ENCODE measurements at regions not wholly inside any gene's neighbourhood (a gene's known extent, or its start where the extent isn't known, plus 50 kb on each side); places are given as distances from the start of the nearest gene placed in this dataset.

DNA sequence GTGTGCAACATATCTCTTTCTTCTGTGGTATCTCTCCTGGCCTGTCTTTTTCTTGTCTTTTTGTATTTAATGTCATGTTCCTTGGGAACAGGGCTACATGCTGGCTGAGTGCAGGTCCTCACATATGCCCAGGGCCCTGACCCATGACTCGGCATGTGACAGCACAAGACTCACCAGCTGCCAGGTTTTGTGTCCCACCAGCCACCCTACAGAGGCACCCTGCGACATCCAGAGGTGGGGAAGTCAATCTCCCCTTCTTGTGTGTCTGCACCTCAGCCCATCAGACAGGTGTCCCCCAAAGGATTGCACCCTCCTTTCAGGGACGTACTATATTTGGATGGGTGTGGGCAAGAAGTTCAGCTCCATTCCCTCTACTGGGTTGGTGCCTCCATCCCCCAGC lies 576.3 kb downstream of the RNF144B start:
- no peak for DNase-seq (ENCODE audit: low spot score)

- DNase-seq (ENCODE audit: low spot score): no peak
Measured at GRCh38 chr6:18973251-18973650, 586.1 kb downstream of the RNF144B start.

- no peak for DNase-seq (ENCODE audit: low spot score)
Measured at GRCh38 chr6:18976091-18976490, 588.9 kb downstream of the RNF144B start.

- no peak for DNase-seq (ENCODE audit: low spot score)
Measured at GRCh38 chr6:18976966-18977365, 589.8 kb downstream of the RNF144B start.

DNA sequence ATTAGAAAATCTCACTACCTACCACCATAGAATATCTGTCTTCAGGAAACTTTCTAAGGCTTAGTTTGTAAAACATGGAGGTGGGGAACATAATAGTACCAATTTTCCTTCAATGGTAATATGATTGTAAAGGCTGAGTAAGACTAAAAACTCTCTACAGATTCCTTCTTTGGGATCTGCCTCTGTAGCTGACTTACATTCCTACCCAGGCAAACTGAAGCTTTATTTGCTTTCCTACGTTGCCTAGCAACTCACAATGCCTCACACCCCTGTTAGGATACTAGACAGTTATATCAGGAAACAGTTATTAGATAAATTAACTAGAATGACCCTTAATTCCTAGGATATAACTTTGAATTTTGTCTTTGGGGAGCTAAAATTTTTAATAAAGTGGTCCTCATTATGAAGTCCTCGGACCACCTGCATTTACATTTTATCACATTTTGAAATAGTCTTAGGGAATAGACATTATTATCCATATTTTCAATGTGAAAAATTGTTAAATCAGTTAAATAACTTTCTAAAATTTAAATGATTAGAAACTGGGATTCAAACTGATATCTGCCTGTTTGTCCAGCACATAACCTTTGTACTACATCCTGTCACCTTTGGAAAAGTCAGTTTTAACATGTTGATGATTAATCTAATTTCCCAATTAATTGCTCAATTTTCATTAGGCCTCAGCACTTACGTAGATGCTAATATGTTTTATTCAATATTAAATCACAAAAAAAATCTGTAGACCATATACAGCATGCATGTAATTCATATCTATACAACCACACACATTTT lies 591.4 kb downstream of the RNF144B start:
- peak; percentile 1 for DNase-seq (ENCODE audit: low spot score)

- DNase-seq (ENCODE audit: low spot score): no peak
Measured at GRCh38 chr6:18985061-18985460, 597.9 kb downstream of the RNF144B start.

DNA sequence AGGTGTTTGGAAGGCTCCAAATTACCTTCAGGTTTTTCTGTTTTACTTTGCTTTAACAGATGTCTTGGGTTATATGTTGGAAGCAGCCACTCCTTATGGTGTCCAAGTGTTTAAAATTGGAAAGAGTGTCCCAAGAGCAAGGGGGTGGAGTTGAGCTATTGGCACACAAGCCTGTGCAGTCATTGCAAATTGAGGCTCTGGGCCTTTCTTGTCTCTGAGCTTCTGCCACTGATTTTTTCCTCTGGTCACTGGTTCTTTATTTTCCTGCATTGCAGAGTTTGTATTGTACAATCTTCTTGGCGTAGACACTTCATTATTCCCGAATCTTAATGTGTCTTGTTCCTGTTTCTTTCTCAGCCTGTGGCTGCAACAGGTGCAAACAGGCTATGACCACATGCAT lies 598.8 kb downstream of the RNF144B start:
- no peak for DNase-seq (ENCODE audit: low spot score)

- no peak for DNase-seq (ENCODE audit: low spot score)
Measured at GRCh38 chr6:18988636-18989035, 601.5 kb downstream of the RNF144B start.

DNA sequence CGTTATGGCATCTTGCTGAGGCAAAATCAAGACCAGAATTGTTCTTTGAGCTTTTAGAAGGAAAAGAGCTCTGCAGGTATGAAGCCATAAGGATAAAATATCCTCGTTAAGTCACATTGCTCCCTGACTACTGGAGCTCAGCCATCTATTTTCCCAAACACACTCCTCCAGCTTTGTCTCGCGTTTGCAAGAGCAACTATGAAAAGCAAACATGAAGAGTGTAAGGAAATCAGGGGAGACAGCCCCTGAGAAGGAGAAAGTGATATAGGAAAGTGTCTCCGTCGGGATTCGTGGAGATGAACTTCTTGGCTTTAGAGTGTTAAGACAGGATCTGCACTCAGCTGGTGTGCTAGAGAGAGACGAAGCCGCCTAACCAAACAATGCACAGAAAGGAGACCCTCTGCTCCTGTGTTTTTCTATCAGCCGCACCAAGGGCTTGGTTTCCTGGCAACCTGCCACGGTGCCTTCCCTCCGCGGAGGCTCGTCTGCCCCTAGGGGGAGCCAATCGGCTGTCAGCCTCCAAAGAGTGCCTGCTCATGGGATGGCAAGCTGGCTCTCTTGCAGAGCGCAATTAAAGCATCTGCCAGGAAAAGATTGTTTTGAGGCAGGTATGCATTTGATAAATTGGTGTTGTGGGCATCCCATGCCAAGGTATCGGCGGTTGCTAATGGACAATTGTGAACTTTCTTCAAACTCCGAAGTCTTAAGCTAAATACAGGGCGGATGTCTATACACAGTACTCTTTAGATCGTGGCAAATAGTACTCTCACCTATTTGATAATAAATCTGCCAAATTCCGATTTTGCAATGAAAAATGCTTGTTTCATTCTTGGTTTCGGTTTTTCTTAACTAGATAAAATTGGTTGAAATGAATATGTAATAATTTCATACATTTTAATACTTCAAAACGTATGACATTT lies 603.2 kb downstream of the RNF144B start:
- peak; percentile 49 for DNase-seq (ENCODE audit: low spot score)

DNA sequence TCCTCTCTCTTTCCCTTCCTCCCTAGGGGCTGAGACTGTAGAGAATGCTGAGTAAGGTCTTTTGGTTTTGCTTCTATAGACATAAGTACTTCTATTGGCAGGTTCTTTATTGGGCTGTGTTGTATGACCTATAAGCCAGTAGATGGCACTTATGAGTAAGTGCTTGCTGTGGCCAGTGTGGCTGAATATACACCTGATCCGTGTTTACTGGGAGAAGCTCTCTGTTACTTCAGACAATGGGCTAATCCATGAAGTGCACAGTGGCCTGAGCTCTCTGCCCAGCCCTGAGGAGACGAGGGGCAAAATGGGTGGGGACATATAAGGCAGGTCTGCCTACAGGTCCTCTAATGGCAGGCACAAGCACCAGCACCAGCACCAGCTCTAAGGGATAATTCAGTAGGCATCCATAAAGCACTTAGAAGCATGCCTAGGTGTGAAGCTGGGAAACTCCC lies 610.3 kb downstream of the RNF144B start:
- peak; percentile 13 for DNase-seq (ENCODE audit: low spot score)

- DNase-seq (ENCODE audit: low spot score): no peak
Measured at GRCh38 chr6:19002976-19003560, 615.9 kb downstream of the RNF144B start.

DNA sequence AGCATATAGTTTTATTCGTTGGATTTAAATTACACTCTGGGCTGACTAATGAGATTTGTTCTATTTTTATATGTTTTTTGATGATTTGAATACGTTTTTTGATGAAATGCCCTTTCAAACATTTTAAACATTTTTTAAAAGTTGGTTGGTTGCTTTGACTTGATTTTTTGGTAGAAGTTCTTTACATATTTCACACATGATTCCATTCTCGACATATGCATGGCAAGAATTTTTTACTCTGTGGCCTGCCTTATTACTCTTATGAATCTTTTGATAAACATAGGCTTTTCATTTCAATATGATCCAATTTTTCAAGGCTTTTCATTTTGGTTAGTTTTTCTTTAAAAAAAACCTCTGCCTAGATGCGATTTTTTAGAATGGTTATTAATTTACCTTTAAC lies 617.0 kb downstream of the RNF144B start:
- no peak for DNase-seq (ENCODE audit: low spot score)

DNA sequence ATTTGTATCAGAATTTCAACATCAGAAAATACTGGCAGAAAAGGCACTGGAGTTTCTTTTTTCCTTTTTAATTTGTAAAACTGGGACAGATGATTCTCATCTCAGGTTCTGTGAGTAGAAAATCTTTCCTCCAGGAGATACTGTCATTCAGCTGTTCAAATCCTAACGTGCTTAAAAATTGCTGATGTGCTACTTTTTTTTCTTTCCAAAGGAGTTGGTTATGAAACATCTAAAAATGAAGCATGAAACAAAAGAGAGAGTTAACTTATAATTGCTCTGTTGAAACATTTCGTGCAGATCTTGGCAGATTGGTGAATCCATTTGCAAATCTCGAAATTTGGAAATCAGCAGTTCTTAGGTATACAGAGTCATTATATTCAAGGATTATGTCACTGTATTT lies 622.6 kb downstream of the RNF144B start:
- DNase-seq (ENCODE audit: low spot score): no peak

DNA sequence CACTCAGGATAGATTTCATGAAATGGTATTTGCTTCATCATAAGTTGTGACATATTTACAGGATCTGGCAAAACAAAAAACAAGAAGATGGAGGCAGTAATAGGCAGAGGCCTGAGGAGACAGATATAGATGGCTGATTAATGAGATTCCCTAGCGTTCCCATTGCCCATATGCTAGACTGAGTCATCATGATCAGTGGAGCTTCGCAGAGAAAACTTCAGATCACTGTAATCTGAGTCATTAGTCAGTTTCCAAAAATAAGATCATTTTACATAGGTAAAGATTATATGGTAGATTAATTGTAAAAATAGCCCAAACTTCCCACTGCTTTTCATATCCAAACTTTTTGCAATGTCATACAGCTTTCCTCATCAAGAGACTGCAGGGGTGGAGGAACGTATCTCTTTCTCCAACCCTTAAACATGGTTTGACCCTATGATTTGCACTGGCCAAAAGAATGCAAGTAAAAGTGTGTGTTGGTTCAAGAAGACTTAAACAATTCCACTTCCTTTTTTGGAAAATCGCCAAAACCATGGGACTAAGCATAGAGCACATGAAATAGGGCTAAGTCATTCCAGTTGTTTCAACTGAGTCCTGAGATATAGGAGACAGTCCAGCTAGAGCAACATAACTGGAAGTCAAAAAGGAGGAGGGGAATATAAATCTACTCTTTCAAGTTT lies 626.0 kb downstream of the RNF144B start:
- no peak for DNase-seq (ENCODE audit: low spot score)

GRCh38 chr6:19024737-19025136 lies 637.6 kb downstream of the RNF144B start:
- peak; percentile 1 for DNase-seq (ENCODE audit: low spot score)

GRCh38 chr6:19028201-19028600 lies 641.1 kb downstream of the RNF144B start:
- no peak for DNase-seq (ENCODE audit: low spot score)

- no peak for DNase-seq (ENCODE audit: low spot score)
Measured at GRCh38 chr6:19032591-19033295, 645.6 kb downstream of the RNF144B start.

DNA sequence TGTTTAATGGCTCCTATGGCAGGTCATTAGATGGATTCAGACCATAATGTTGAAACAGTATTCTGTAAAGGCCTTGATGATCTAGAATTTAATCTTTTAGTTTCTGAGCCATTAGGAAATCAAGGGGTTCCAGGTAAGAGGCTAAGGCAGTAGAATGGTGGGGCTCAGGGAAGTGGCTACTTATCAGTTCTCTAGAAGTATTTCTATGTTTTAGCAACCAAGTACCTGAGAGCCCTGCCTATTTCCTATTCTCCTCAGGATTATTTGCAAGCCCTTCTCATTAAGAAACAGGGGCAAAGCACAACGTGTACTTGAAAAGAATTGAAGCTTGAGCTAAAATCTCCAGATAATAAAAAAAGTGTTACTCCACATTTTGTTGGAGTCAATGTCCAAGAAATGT lies 646.5 kb downstream of the RNF144B start:
- DNase-seq (ENCODE audit: low spot score): no peak

DNA sequence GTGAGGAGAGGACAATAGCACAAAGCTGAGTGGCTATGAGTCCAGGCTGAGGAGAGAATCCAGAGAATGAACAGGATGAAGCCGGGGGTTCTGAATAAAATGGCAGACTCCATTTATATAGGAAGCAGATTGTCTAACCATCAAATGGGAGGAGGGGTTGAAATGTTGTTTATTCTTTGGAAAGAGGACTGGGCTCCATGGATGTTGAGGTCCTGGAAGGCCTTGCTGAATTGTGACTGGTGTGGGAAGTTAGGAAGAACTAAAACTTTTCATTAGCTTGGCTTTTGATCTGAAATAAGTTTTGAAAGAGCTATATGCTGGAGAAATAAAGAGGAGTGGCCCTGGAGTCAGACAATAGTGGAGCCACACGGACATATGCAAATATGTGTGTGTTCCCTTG lies 647.8 kb downstream of the RNF144B start:
- no peak for DNase-seq (ENCODE audit: low spot score)

DNA sequence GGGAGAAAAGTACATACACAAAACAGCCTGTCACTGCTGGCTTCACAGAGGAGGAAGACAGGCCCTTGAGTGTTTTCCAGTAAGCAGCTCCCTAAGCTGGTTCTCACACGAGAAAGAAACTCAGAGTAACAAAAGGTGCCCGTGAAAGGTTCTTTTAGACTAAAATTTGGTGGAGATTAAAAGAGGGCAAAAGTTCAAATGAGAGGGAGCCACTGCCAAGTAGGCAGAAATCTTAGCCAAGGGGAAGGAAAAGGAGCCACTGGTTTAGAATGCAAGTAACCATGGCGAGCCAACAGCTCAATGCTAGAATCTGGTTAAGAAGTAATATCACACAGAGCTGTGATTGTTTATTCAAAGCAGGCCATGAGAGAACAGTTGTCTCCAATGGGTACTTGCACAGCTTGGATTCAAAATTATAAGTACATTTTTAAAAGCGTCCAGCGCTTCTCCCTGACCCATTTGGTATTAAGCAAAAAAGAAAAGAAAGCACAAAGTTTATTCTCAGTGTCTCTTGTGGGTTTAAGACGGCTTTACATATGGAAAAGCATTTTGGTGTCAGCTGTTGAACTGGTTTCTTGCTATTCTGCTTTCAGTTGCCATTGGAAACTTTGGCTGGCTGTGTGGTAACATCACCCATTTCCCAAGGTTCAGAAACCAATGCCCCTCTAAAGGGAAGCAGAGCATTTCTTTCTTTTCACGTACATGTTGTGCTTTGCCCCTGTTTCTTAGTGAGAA lies 648.5 kb downstream of the RNF144B start:
- no peak for DNase-seq (ENCODE audit: low spot score)

- no peak for DNase-seq (ENCODE audit: low spot score)
Measured at GRCh38 chr6:19036196-19036555, 649.0 kb downstream of the RNF144B start.

Data from HuH-7 (cell line).